ENCODE measurements at regions not wholly inside any gene's neighbourhood (a gene's known extent, or its start where the extent isn't known, plus 50 kb on each side); places are given as distances from the start of the nearest gene placed in this dataset.

DNA sequence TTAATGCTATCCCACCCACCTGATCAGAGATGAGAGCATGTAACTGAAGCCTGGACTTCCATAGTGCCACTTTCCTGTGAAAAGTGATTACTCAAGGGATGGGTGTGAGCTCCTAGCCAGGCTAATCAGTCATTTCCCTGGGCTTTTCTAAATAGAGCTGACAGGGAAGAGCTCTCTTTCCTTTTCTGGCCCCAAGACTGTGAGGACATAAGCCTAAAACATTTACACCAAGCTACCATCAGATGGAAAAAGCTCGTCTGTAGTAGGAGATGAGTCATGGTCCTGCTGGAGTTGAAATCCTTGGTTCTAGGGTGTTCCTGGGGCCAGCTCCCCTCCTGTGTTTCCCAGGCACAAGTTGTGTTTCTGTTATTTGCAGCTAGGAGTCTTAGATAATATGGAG lies 52.4 kb upstream of the NDP start:
- Histone ChIP-seq H3K4me1 (no peaks in the 10 kb centered on the region), H3K4me3 (no peak overlapping the region), H3K27ac (no peak overlapping the region), H3K9me3 (no peaks in the 10 kb centered on the region), H3K27me3 (replicated peaks in 1 of 7) (peaks cover 0 to 6% (median 0%) of the 10 kb centered on the region in 7 donors), H3K36me3 (no peaks in the 10 kb centered on the region)
- no peak for DNase-seq
- intact Hi-C loops (cut with DNase I; ENCODE audit: low total_unique reads), result no loop called here
- WGBS, 5 donors, result 20 to 78% (median 50%) methylated on average over 1 of the region's 1 CpG
- TF ChIP-seq POLR2A (IDR thresholded peaks at IDR 0.05) (no peak), POLR2AphosphoS5 (IDR thresholded peaks at IDR 0.05) (no peak)
- TF ChIP-seq, protein P1, sequence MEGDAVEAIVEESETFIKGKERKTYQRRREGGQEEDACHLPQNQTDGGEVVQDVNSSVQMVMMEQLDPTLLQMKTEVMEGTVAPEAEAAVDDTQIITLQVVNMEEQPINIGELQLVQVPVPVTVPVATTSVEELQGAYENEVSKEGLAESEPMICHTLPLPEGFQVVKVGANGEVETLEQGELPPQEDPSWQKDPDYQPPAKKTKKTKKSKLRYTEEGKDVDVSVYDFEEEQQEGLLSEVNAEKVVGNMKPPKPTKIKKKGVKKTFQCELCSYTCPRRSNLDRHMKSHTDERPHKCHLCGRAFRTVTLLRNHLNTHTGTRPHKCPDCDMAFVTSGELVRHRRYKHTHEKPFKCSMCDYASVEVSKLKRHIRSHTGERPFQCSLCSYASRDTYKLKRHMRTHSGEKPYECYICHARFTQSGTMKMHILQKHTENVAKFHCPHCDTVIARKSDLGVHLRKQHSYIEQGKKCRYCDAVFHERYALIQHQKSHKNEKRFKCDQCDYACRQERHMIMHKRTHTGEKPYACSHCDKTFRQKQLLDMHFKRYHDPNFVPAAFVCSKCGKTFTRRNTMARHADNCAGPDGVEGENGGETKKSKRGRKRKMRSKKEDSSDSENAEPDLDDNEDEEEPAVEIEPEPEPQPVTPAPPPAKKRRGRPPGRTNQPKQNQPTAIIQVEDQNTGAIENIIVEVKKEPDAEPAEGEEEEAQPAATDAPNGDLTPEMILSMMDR (IDR thresholded peaks at IDR 0.05 in 8 of 11, conservative IDR thresholded peaks at IDR 0.05 in 3 of 11), result no peak
